Upper lobe of right lung (tissue), 1 donor: ENCODE measurements at regions not wholly inside any gene's neighbourhood (a gene's known extent, or its start where the extent isn't known, plus 50 kb on each side); places are given as distances from the start of the nearest gene placed in this dataset.

Experiments
- ATAC-seq: fragments of 200-7000 bp; cut with Tn5 transposase; one replicate; pipeline ENCODE4 v1.9.1; 2020; ENCODE audit warnings: mild to moderate bottlenecking, moderate library complexity
- DNase-seq: peaks from one replicate; pipeline ENCODE4 v3.0.0-alpha.2; 2020
- H3K27ac ChIP-seq: fragments of 200-600 bp; one replicate; pipeline ENCODE4 v1.8.0; 2022
- H3K27me3 ChIP-seq: fragments of 200-600 bp; one replicate; pipeline ENCODE4 v1.8.0; 2022; ENCODE audit warnings: mild to moderate bottlenecking
- H3K36me3 ChIP-seq: fragments of 200-600 bp; one replicate; pipeline ENCODE4 v1.8.0; 2022
- H3K4me1 ChIP-seq: fragments of 200-600 bp; one replicate; pipeline ENCODE4 v1.8.0; 2022
- H3K4me3 ChIP-seq: fragments of 200-600 bp; one replicate; pipeline ENCODE4 v1.8.0; 2022; ENCODE audit warnings: mild to moderate bottlenecking
- H3K9me3 ChIP-seq: fragments of 200-600 bp; one replicate; pipeline ENCODE4 v1.8.0; 2022
- intact Hi-C: fragments of 100-400 bp; cut with DNase I; formaldehyde crosslinking; loops from one replicate; pipeline ENCODE4 v1.11.0; 2022
- TF ChIP-seq, protein P1 (sequence below): fragments of 200-600 bp; IDR thresholded peaks from one replicate; pipeline ENCODE4 v1.8.0; 2022; ENCODE audit warnings: antibody characterized with exemption
- donor health status: DM: no; HTN: yes; CAD: no; lungs with severe emphysema.

GRCh38 chr11:86888164-86889000, 66.8 kb downstream of the FZD4 start:
- Histone ChIP-seq H3K36me3 (no peaks in the 10 kb centered on the region), H3K4me3 (no peak overlapping the region), H3K27ac (no peak overlapping the region), H3K27me3 (no peaks in the 10 kb centered on the region), H3K9me3 (no peaks in the 10 kb centered on the region), H3K4me1 (no peaks in the 10 kb centered on the region)
- TF ChIP-seq, protein P1, sequence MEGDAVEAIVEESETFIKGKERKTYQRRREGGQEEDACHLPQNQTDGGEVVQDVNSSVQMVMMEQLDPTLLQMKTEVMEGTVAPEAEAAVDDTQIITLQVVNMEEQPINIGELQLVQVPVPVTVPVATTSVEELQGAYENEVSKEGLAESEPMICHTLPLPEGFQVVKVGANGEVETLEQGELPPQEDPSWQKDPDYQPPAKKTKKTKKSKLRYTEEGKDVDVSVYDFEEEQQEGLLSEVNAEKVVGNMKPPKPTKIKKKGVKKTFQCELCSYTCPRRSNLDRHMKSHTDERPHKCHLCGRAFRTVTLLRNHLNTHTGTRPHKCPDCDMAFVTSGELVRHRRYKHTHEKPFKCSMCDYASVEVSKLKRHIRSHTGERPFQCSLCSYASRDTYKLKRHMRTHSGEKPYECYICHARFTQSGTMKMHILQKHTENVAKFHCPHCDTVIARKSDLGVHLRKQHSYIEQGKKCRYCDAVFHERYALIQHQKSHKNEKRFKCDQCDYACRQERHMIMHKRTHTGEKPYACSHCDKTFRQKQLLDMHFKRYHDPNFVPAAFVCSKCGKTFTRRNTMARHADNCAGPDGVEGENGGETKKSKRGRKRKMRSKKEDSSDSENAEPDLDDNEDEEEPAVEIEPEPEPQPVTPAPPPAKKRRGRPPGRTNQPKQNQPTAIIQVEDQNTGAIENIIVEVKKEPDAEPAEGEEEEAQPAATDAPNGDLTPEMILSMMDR: no peak
- DNase-seq (no peak), ATAC-seq (no peak)
- intact Hi-C loops: no loop called here

DNA sequence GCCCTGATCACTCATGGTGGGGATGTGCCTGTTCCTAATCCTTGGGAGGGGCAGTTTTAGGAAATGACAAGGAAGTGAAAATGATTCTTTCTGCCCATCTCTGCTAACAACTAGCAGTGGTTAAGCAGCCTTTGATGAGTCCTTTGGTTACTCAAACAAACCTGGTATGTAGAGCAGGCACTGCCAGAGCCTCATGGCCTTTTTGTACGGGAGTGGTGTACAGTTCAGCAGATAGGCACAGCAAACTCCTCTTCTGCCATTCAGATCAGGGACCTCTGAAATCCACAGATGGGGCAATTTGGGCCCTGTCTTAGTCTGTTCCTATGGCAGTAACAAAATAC, 66.2 kb downstream of the FZD4 start:
- TF ChIP-seq, protein P1: no peak
- H3K36me3 ChIP-seq: no peaks in the 10 kb centered on the region
- DNase-seq (no peak), ATAC-seq (no peak)
- no peaks in the 10 kb centered on the region for H3K4me1 ChIP-seq
- no peaks in the 10 kb centered on the region for H3K27me3 ChIP-seq
- no peak overlapping the region for H3K4me3 ChIP-seq
- no peak overlapping the region for H3K27ac ChIP-seq
- no peaks in the 10 kb centered on the region for H3K9me3 ChIP-seq
- intact Hi-C loops: no loop called here

DNA sequence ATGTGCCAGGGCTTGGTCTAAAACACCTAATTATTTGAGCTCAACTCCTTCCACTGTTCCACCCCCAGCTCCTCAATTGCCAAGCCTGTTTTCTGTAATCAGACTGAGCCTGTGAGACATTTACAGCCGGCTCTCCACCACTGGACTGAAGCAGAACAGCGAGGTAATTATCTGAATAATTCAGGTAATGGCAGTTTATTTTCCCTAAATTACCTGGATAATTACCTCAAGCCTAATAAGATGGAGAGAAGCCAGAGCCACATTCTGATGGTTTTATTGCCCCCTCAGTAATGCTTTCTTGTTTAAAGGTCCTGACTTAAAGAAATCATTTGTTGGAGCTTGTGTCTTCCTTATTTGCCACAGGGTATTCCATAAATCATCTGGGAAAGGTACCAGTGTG, 64.2 kb downstream of the FZD4 start:
- Histone ChIP-seq H3K27me3 (no peaks in the 10 kb centered on the region), H3K36me3 (no peaks in the 10 kb centered on the region), H3K4me1 (no peaks in the 10 kb centered on the region), H3K9me3 (no peaks in the 10 kb centered on the region), H3K4me3 (no peak overlapping the region), H3K27ac (no peak overlapping the region)
- TF ChIP-seq, protein P1: no peak
- intact Hi-C loops: no loop called here
- DNase-seq (no peak), ATAC-seq (no peak)

DNA sequence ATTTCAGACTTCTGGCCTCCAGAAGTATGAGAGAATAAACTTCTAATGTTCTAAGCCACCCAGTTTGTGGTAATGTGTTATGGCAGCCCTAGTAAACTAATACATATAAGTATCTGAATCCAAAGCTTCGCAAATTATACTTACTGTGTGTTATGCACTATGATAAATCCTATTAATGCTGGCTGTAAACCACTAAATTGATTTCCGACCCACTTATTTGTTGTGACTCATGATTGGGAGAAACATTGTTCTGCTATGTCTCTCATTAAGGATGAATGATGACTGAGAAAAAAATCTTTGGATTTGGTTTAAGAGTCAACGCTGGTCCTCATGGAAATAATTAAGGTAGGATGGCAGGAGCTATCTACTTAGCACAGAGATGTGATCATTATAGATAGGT, 62.0 kb downstream of the FZD4 start:
- H3K4me3 ChIP-seq: no peak overlapping the region
- no peaks in the 10 kb centered on the region for H3K36me3 ChIP-seq
- TF ChIP-seq, protein P1: no peak
- ATAC-seq (no peak), DNase-seq (no peak)
- H3K9me3 ChIP-seq: no peaks in the 10 kb centered on the region
- intact Hi-C loops: no loop called here
- H3K27me3 ChIP-seq: no peaks in the 10 kb centered on the region
- H3K27ac ChIP-seq: no peak overlapping the region
- no peaks in the 10 kb centered on the region for H3K4me1 ChIP-seq
